Activated CD4-positive, alpha-beta T cell treated with anti-CD3 and anti-CD28 coated beads, Interleukin-2, amount 10 ng/mL, durations not matched to agents 7 days and 5 days (primary cell): ENCODE measurements at regions not wholly inside any gene's neighbourhood (a gene's known extent, or its start where the extent isn't known, plus 50 kb on each side); places are given as distances from the start of the nearest gene placed in this dataset.
"Not testable (repeated sequence)": the region's sequence is repeated elsewhere in the genome, so short reads cannot be mapped to it uniquely, and the experiment has no call there.

Source experiments
- CTCF ChIA-PET: fragments of 350-600 bp; sonication (Branson Sonifier 250); formaldehyde crosslinking; loops from one replicate; lab custom pipeline; 2021; ENCODE audit warnings: antibody characterized with exemption; lab: Charles Lee
- POLR2A ChIA-PET: fragments of 350-600 bp; sonication (Branson Sonifier 250); formaldehyde crosslinking; loops from one replicate; lab custom pipeline; 2021; ENCODE audit warnings: antibody characterized with exemption; lab: Charles Lee
- DNase-seq: peaks from one replicate; pipeline ENCODE4 v3.0.0-alpha.2; 2020
- H3K27ac Mint-ChIP-seq: one replicate; pipeline ENCODE4 v1.8.0; 2021; ENCODE audit warnings: mild to moderate bottlenecking, moderate library complexity, mixed read lengths
- H3K27me3 Mint-ChIP-seq: one replicate; pipeline ENCODE4 v1.8.0; 2021; ENCODE audit warnings: mixed read lengths
- H3K36me3 Mint-ChIP-seq: one replicate; pipeline ENCODE4 v1.8.0; 2021; ENCODE audit warnings: low read depth, mixed read lengths
- H3K4me1 Mint-ChIP-seq: one replicate; pipeline ENCODE4 v1.8.0; 2021; ENCODE audit warnings: mixed read lengths
- H3K4me3 Mint-ChIP-seq: one replicate; pipeline ENCODE4 v1.8.0; 2021; ENCODE audit warnings: mild to moderate bottlenecking, moderate library complexity, mixed read lengths
- H3K9me3 Mint-ChIP-seq: one replicate; pipeline ENCODE4 v1.8.0; 2021; ENCODE audit warnings: mixed read lengths

- Mint-ChIP-seq H3K9me3 (peaks cover 3% of the 10 kb centered on the region), H3K36me3 (no peaks in the 10 kb centered on the region), H3K27me3 (no peaks in the 10 kb centered on the region), H3K27ac (no peak overlapping the region), H3K4me3 (no peak overlapping the region), H3K4me1 (no peaks in the 10 kb centered on the region)
- DNase-seq, result no peak
- ChIA-PET POLR2A (no interaction called here), CTCF (no interaction called here)
Measured at GRCh38 chr3:166274351-166275023, 437.3 kb upstream of the BCHE start.

- no peaks in the 10 kb centered on the region for H3K4me1 Mint-ChIP-seq
- H3K4me3 Mint-ChIP-seq, result no peak overlapping the region
- H3K36me3 Mint-ChIP-seq, result no peaks in the 10 kb centered on the region
- DNase-seq, result no peak
- ChIA-PET CTCF (no interaction called here), POLR2A (no interaction called here)
- H3K27me3 Mint-ChIP-seq, result no peaks in the 10 kb centered on the region
- peaks cover 2% of the 10 kb centered on the region for H3K9me3 Mint-ChIP-seq
- H3K27ac Mint-ChIP-seq, result no peak overlapping the region
Measured at GRCh38 chr3:166270429-166270828, 433.2 kb upstream of the BCHE start.

GRCh38 chr3:166265153-166265552, 427.9 kb upstream of the BCHE start:
- no peaks in the 10 kb centered on the region for H3K4me1 Mint-ChIP-seq
- DNase-seq, result no peak
- peaks cover 2% of the 10 kb centered on the region for H3K9me3 Mint-ChIP-seq
- no peaks in the 10 kb centered on the region for H3K36me3 Mint-ChIP-seq
- no peaks in the 10 kb centered on the region for H3K27me3 Mint-ChIP-seq
- POLR2A ChIA-PET, result no interaction called here
- no peak overlapping the region for H3K4me3 Mint-ChIP-seq
- CTCF ChIA-PET, result no interaction called here
- H3K27ac Mint-ChIP-seq, result no peak overlapping the region

GRCh38 chr3:166263460-166263859, 426.2 kb upstream of the BCHE start:
- DNase-seq, result no peak
- Mint-ChIP-seq H3K4me1 (no peaks in the 10 kb centered on the region), H3K4me3 (no peak overlapping the region), H3K27ac (no peak overlapping the region), H3K36me3 (no peaks in the 10 kb centered on the region), H3K27me3 (no peaks in the 10 kb centered on the region), H3K9me3 (peaks cover 2% of the 10 kb centered on the region)
- POLR2A ChIA-PET, result no interaction called here
- CTCF ChIA-PET, result no interaction called here

GRCh38 chr3:166258293-166258850, 421.1 kb upstream of the BCHE start:
- H3K36me3 Mint-ChIP-seq, POLR2A ChIA-PET, H3K27ac Mint-ChIP-seq, H3K9me3 Mint-ChIP-seq, H3K4me1 Mint-ChIP-seq, H3K4me3 Mint-ChIP-seq, DNase-seq, H3K27me3 Mint-ChIP-seq, CTCF ChIA-PET: not testable (repeated sequence)

- Mint-ChIP-seq H3K4me1 (no peaks in the 10 kb centered on the region), H3K27ac (no peak overlapping the region)
- DNase-seq, result no peak
Measured at GRCh38 chr3:166257715-166258114, 420.5 kb upstream of the BCHE start.

GRCh38 chr3:166248784-166249183, 411.6 kb upstream of the BCHE start:
- Mint-ChIP-seq H3K27ac (no peak overlapping the region), H3K4me1 (no peaks in the 10 kb centered on the region), H3K4me3 (no peak overlapping the region), H3K27me3 (no peaks in the 10 kb centered on the region), H3K36me3 (no peaks in the 10 kb centered on the region), H3K9me3 (peaks cover 10% of the 10 kb centered on the region)
- ChIA-PET POLR2A (no interaction called here), CTCF (no interaction called here)
- DNase-seq, result no peak

More at GRCh38 chr3:166257715-166258114, 420.5 kb upstream of the BCHE start:
- ChIA-PET POLR2A (no interaction called here), CTCF (no interaction called here)
- Mint-ChIP-seq H3K4me3 (no peak overlapping the region), H3K36me3 (no peaks in the 10 kb centered on the region), H3K27me3 (no peaks in the 10 kb centered on the region), H3K9me3 (no peaks in the 10 kb centered on the region)

GRCh38 chr3:166243511-166243910, 406.3 kb upstream of the BCHE start:
- peaks cover 4% of the 10 kb centered on the region for H3K9me3 Mint-ChIP-seq
- ChIA-PET POLR2A (no interaction called here), CTCF (no interaction called here)
- no peak for DNase-seq
- H3K4me1 Mint-ChIP-seq, result no peaks in the 10 kb centered on the region
- H3K4me3 Mint-ChIP-seq, result no peak overlapping the region
- no peaks in the 10 kb centered on the region for H3K36me3 Mint-ChIP-seq
- no peaks in the 10 kb centered on the region for H3K27me3 Mint-ChIP-seq
- H3K27ac Mint-ChIP-seq, result no peak overlapping the region

GRCh38 chr3:166223120-166223519, 385.9 kb upstream of the BCHE start:
- Mint-ChIP-seq H3K36me3 (no peaks in the 10 kb centered on the region), H3K4me1 (no peaks in the 10 kb centered on the region), H3K27ac (no peak overlapping the region), H3K9me3 (peaks cover 3% of the 10 kb centered on the region), H3K4me3 (no peak overlapping the region), H3K27me3 (no peaks in the 10 kb centered on the region)
- CTCF ChIA-PET, result no interaction called here
- DNase-seq, result no peak
- POLR2A ChIA-PET, result no interaction called here

- no peaks in the 10 kb centered on the region for H3K27me3 Mint-ChIP-seq
- H3K36me3 Mint-ChIP-seq, result no peaks in the 10 kb centered on the region
- H3K9me3 Mint-ChIP-seq, result no peaks in the 10 kb centered on the region
- no peak for DNase-seq
- H3K4me3 Mint-ChIP-seq, result no peak overlapping the region
- H3K4me1 Mint-ChIP-seq, result no peaks in the 10 kb centered on the region
- POLR2A ChIA-PET, result no interaction called here
- no peak overlapping the region for H3K27ac Mint-ChIP-seq
- CTCF ChIA-PET, result no interaction called here
Measured at GRCh38 chr3:166211451-166211850, 374.2 kb upstream of the BCHE start.

- no peaks in the 10 kb centered on the region for H3K27me3 Mint-ChIP-seq
- POLR2A ChIA-PET, result no interaction called here
- DNase-seq, result no peak
- no peaks in the 10 kb centered on the region for H3K36me3 Mint-ChIP-seq
- H3K27ac Mint-ChIP-seq, result no peak overlapping the region
- no peaks in the 10 kb centered on the region for H3K9me3 Mint-ChIP-seq
- CTCF ChIA-PET, result no interaction called here
- no peak overlapping the region for H3K4me3 Mint-ChIP-seq
- H3K4me1 Mint-ChIP-seq, result no peaks in the 10 kb centered on the region
Measured at GRCh38 chr3:166209701-166210100, 372.5 kb upstream of the BCHE start.

GRCh38 chr3:166205158-166205557, 367.9 kb upstream of the BCHE start:
- no peaks in the 10 kb centered on the region for H3K36me3 Mint-ChIP-seq
- no peaks in the 10 kb centered on the region for H3K9me3 Mint-ChIP-seq
- no peaks in the 10 kb centered on the region for H3K27me3 Mint-ChIP-seq
- no peak overlapping the region for H3K4me3 Mint-ChIP-seq
- no peak for DNase-seq
- no peaks in the 10 kb centered on the region for H3K4me1 Mint-ChIP-seq
- ChIA-PET POLR2A (no interaction called here), CTCF (no interaction called here)
- no peak overlapping the region for H3K27ac Mint-ChIP-seq

GRCh38 chr3:166201476-166201875, 364.3 kb upstream of the BCHE start:
- DNase-seq, result no peak
- ChIA-PET POLR2A (no interaction called here), CTCF (no interaction called here)
- no peaks in the 10 kb centered on the region for H3K36me3 Mint-ChIP-seq
- no peaks in the 10 kb centered on the region for H3K27me3 Mint-ChIP-seq
- no peak overlapping the region for H3K4me3 Mint-ChIP-seq
- no peaks in the 10 kb centered on the region for H3K9me3 Mint-ChIP-seq
- no peaks in the 10 kb centered on the region for H3K4me1 Mint-ChIP-seq
- H3K27ac Mint-ChIP-seq, result no peak overlapping the region

- CTCF ChIA-PET, result no interaction called here
- no peak overlapping the region for H3K27ac Mint-ChIP-seq
- peaks cover 2% of the 10 kb centered on the region for H3K9me3 Mint-ChIP-seq
- no peaks in the 10 kb centered on the region for H3K4me1 Mint-ChIP-seq
- no peak for DNase-seq
- no peaks in the 10 kb centered on the region for H3K36me3 Mint-ChIP-seq
- H3K4me3 Mint-ChIP-seq, result no peak overlapping the region
- H3K27me3 Mint-ChIP-seq, result no peaks in the 10 kb centered on the region
- POLR2A ChIA-PET, result no interaction called here
Measured at GRCh38 chr3:166199491-166199890, 362.3 kb upstream of the BCHE start.
